Endodermal cell (in vitro differentiated cells): ENCODE measurements at regions not wholly inside any gene's neighbourhood (a gene's known extent, or its start where the extent isn't known, plus 50 kb on each side); places are given as distances from the start of the nearest gene placed in this dataset.

ENCODE experiments used
- DNase-seq: peaks from one replicate; pipeline ENCODE4 v3.0.0-alpha.2; 2017
- H3K27ac ChIP-seq: 2 replicates; pipeline ENCODE4 v1.5.1; 2013; ENCODE audit warnings: mild to moderate bottlenecking, low read depth, low read length, moderate library complexity
- H3K27me3 ChIP-seq: 2 replicates; pipeline ENCODE4 v1.6.1; 2013; ENCODE audit warnings: mild to moderate bottlenecking, low read length, moderate library complexity; ENCODE audit not compliant: insufficient read depth, control insufficient read depth, poor library complexity, severe bottlenecking
- H3K36me3 ChIP-seq: 2 replicates; pipeline ENCODE4 v1.7.0; 2013; ENCODE audit warnings: mild to moderate bottlenecking, low read length, moderate library complexity; ENCODE audit not compliant: control insufficient read depth, insufficient read depth
- H3K4me1 ChIP-seq: one replicate; pipeline ENCODE4 v1.7.0; 2013; ENCODE audit warnings: low read length; ENCODE audit not compliant: control insufficient read depth, insufficient read depth
- H3K4me3 ChIP-seq: 2 replicates; pipeline ENCODE4 v1.5.1; 2013; ENCODE audit warnings: mild to moderate bottlenecking, low read length, moderate library complexity
- H3K9ac ChIP-seq: 2 replicates; pipeline ENCODE4 v1.6.1; 2013; ENCODE audit warnings: mild to moderate bottlenecking, low read length, moderate library complexity; ENCODE audit not compliant: poor library complexity, severe bottlenecking; ENCODE audit errors: extremely low read depth
- H3K9me3 ChIP-seq: 2 replicates; pipeline ENCODE4 v1.6.1; 2013; ENCODE audit warnings: mild to moderate bottlenecking, low read length, moderate library complexity; ENCODE audit not compliant: control insufficient read depth
- H3K27ac Mint-ChIP-seq: 2 replicates; pipeline ENCODE4 v1.8.0; 2020; ENCODE audit warnings: mixed read lengths
- H3K27me3 Mint-ChIP-seq: 2 replicates; pipeline ENCODE4 v1.8.0; 2021; ENCODE audit warnings: mild to moderate bottlenecking, mixed read lengths; ENCODE audit not compliant: insufficient read depth
- H3K36me3 Mint-ChIP-seq: 2 replicates; pipeline ENCODE4 v1.8.0; 2020; ENCODE audit warnings: low read depth, mixed read lengths
- H3K4me1 Mint-ChIP-seq: 2 replicates; pipeline ENCODE4 v1.8.0; 2020; ENCODE audit warnings: mixed read lengths
- H3K4me3 Mint-ChIP-seq: 2 replicates; pipeline ENCODE4 v1.8.0; 2020; ENCODE audit warnings: mild to moderate bottlenecking, moderate library complexity, mixed read lengths
- H3K9me3 Mint-ChIP-seq: 2 replicates; pipeline ENCODE4 v1.8.0; 2020; ENCODE audit warnings: mild to moderate bottlenecking, mixed read lengths
- CTCF ChIP-seq: fragments of 200-600 bp; sonication (generic); conservative IDR thresholded peaks from 2 replicates; pipeline ENCODE4 v1.5.0; 2021; ENCODE audit warnings: antibody characterized with exemption, mild to moderate bottlenecking
- WGBS, 2 experiments: methylation state at CpG; one replicate each; pipeline versions ENCODE4 v1.1.5 to v1.1.7; 2013; ENCODE audit warnings: missing lambda C conversion rate in 2 of 2, mixed read lengths in 1 of 2; ENCODE audit not compliant: insufficient coverage in 1 of 2, insufficient read length in 1 of 2; 5-methylcytosine and 5-hydroxymethylcytosine counted together

DNA sequence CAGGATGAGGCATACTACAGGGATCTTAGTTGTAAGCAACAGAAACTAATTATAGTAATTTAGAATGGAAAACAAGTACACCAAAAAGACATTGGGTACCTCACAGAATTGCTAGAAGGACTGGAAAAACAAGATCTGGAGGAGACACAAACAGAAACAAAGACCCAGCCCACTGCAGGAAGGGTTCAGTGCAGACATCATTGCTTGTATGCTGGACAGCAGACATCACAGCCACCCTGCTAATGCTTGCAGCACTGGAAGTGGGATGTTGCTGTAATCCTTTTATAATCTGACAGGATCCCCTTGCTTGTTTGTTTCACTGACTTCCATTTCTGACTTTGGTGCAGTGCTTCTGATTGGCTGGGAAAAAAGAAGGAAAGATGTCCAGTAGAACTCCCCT, 111.4 kb upstream of the ZNF678 start:
- H3K9me3 Mint-ChIP-seq: no peaks in the 10 kb centered on the region

DNA sequence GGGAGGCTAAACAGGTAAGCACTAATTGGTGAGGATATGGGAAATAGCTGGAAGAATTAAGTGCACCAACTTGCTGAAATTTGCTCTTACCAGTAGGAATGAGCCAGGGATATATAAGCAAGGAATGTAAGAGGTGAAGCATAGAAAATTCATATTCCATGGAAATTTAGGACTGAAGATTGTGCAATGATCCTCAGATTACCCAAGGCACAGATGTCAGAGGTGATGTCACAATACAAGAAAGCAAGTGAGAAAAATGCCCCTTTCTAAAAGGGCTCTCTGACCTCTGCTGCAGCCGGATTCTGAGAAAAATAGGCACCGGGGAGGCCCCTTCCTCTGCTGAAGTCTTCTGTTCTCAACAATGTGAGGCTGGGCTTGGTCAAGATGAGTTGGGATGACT, 112.3 kb upstream of the ZNF678 start:
- no peaks in the 10 kb centered on the region for H3K27me3 ChIP-seq
- H3K9me3 ChIP-seq: no peaks in the 10 kb centered on the region
- 93% methylated on average over 2 of the region's 2 CpGs; no CpG with 5 or more reads in 1 of the 2 experiments for WGBS, 2 experiments
- no peaks in the 10 kb centered on the region for H3K4me1 ChIP-seq
- Mint-ChIP-seq H3K27ac (no peak overlapping the region), H3K9me3 (no peaks in the 10 kb centered on the region), H3K4me3 (no peak overlapping the region), H3K36me3 (no peaks in the 10 kb centered on the region), H3K27me3 (peaks cover 22% of the 10 kb centered on the region), H3K4me1 (no peaks in the 10 kb centered on the region)
- no peaks in the 10 kb centered on the region for H3K36me3 ChIP-seq
- no peak overlapping the region for H3K27ac ChIP-seq
- no peak overlapping the region for H3K9ac ChIP-seq
- DNase-seq: no peak
- no peak for TF ChIP-seq CTCF
- no peak overlapping the region for H3K4me3 ChIP-seq

More for the DNA sequence above, 111.4 kb upstream of the ZNF678 start:
- no peak for DNase-seq
- Histone ChIP-seq H3K4me3 (no peak overlapping the region), H3K27ac (no peak overlapping the region), H3K36me3 (no peaks in the 10 kb centered on the region), H3K27me3 (no peaks in the 10 kb centered on the region), H3K9ac (no peak overlapping the region), H3K9me3 (no peaks in the 10 kb centered on the region), H3K4me1 (no peaks in the 10 kb centered on the region)
- H3K4me1 Mint-ChIP-seq: no peaks in the 10 kb centered on the region
- no peak overlapping the region for H3K27ac Mint-ChIP-seq
- H3K36me3 Mint-ChIP-seq: no peaks in the 10 kb centered on the region
- H3K27me3 Mint-ChIP-seq: peaks cover 20% of the 10 kb centered on the region
- no peak overlapping the region for H3K4me3 Mint-ChIP-seq
- TF ChIP-seq CTCF: no peak

- 87 to 95% methylated on average over 1 to 2 of the region's 2 CpGs for WGBS, 2 experiments
- no peak for TF ChIP-seq CTCF
- H3K27ac ChIP-seq: no peak overlapping the region
These were observed 112.9 kb upstream of the ZNF678 start for GRCh38 chr1:227450489-227450888.

More at GRCh38 chr1:227450489-227450888, 112.9 kb upstream of the ZNF678 start:
- no peaks in the 10 kb centered on the region for H3K4me1 ChIP-seq
- no peaks in the 10 kb centered on the region for H3K36me3 ChIP-seq
- Mint-ChIP-seq H3K9me3 (no peaks in the 10 kb centered on the region), H3K4me3 (no peak overlapping the region), H3K36me3 (no peaks in the 10 kb centered on the region), H3K27me3 (peaks cover 22% of the 10 kb centered on the region), H3K4me1 (no peaks in the 10 kb centered on the region), H3K27ac (no peak overlapping the region)
- DNase-seq: no peak
- no peak overlapping the region for H3K9ac ChIP-seq
- H3K9me3 ChIP-seq: no peaks in the 10 kb centered on the region
- H3K4me3 ChIP-seq: no peak overlapping the region
- no peaks in the 10 kb centered on the region for H3K27me3 ChIP-seq
